ENCODE measurements at regions not wholly inside any gene's neighbourhood (a gene's known extent, or its start where the extent isn't known, plus 50 kb on each side); places are given as distances from the start of the nearest gene placed in this dataset.

GRCh38 chr5:27312291-27312893 lies 274.0 kb upstream of the CDH9 start:
- DNase-seq (ENCODE audit: low read depth) = no peak

GRCh38 chr5:27311544-27311943 lies 273.2 kb upstream of the CDH9 start:
- no peak for DNase-seq (ENCODE audit: low read depth)

DNA sequence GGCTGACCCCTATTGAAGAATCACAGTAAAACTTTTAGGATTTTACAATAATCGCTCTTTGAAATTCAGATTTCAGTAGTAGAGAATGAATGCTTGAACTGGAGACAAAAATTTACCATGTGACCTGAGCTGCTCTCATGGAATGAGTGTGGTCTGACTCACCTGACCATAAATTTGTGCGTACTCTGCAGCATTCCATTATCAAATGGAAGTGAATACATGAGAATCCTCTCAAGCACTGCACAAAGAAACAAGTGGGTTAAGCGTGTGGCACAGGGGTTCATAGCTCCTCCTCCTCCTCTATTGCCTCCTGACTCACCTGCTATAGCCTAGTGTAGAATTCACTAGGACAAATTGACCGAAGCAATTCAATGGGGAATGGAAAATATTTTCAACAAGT lies 269.8 kb upstream of the CDH9 start:
- no peak for DNase-seq (ENCODE audit: low read depth)

- DNase-seq (ENCODE audit: low read depth) = no peak
Observed at GRCh38 chr5:27290172-27290571, 251.8 kb upstream of the CDH9 start.

DNA sequence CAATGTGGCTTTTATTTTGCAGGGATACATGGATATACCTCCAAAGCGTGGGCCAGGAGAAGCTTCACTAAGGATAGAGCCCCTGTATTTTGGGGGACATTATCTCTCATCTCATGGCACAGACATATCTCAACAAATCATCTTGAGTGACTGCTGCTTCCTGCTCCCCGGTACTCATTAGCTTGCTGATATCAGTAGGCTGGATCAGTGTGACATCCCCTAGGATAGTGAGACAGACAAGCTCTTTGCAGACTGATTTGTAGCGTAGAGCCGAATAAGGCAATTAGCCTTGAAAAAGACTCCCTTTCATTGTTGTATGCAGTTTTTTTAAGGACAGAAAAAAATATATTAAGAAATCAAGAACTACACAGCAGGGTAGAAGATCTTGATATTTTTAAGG lies 237.7 kb upstream of the CDH9 start:
- no peak for DNase-seq (ENCODE audit: low read depth)

GRCh38 chr5:27275345-27275744 lies 237.0 kb upstream of the CDH9 start:
- no peak for DNase-seq (ENCODE audit: low read depth)

DNA sequence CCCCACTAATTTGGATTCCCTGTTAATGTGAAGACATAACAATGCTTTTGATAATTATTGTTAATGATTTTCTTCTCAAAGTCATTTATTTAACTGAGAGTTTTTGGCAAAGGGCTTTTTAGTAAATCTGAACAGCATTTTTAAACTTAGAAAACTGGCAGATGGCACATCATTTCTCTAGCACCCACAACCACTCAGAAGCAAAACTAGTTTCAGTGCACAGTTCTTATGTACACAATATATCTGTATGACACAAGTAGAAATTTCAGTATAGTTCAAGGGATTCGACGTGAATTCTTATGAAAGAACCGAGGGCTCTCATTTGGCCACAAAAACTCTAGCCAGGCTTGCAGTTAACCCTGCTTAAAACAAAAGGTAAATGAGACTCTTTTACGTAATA lies 231.4 kb upstream of the CDH9 start:
- no peak for DNase-seq (ENCODE audit: low read depth)

DNA sequence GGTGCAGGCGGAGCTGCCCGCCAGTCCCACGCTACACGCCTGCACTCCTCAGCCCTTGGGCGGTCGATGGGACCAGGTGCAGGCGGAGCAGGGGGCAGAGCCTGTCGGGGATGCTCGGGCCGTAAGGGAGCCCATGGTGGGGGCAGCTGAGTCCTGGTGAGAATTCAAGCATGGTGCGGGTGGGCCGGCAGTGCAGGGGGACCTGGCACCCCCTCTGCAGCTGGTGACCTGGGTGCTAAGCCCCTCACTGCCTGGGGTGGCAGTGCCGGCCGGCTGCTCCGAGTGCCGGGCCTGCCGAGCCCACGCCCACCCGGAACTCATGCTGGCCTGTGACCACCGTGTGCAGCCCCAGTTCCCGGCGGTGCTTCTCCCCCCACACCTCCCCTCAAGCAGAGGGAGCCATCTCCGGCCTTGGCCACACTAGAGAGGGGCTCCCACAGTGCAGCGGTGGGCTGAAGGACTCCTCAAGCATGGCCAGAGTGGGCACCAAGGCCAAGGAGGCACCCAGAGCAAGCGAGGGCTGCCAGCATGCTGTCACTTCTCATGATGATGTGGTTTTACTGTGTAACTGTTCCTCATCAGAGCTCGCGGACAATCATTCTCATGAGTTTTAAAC lies 228.9 kb upstream of the CDH9 start:
- DNase-seq (ENCODE audit: low read depth) = no peak

GRCh38 chr5:27266184-27266583 lies 227.8 kb upstream of the CDH9 start:
- peak; percentile 14 for DNase-seq (ENCODE audit: low read depth)

DNA sequence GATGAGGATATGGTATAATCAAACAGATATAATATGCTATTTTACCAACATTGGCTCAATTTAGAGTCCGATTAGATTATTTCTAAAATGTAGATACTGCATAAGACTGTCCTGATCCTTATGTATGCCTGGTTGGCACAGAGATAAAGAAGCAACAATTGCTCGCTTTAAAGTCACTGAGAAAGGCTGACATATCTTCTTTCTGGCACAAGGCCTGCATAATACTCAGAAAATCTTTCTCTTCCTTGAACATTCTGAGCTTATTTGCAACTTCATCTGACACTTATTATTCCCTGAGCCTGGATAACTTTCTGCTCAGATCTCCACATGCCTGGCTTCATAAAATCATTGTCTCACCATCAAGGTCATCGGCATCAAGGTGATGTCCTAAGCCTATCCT lies 219.3 kb upstream of the CDH9 start:
- no peak for DNase-seq (ENCODE audit: low read depth)

GRCh38 chr5:27252911-27253310 lies 214.5 kb upstream of the CDH9 start:
- no peak for DNase-seq (ENCODE audit: low read depth)

DNA sequence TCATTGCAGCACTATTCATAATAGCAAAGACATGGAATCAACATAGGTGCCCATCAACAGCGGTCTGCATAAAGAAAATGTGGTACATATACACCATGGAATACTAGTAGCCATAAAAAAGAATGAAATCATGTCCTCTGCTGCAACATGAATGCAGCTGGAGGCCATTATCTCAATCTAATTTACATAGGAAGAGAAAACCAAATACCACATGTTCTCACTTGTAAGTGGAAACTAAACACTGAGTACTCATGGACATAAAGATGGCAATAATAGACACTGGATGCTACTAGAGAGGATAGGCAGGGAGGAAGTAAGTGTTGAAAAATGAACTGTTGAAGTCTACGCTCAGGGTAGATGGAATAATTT lies 203.9 kb upstream of the CDH9 start:
- no peak for DNase-seq (ENCODE audit: low read depth)

DNA sequence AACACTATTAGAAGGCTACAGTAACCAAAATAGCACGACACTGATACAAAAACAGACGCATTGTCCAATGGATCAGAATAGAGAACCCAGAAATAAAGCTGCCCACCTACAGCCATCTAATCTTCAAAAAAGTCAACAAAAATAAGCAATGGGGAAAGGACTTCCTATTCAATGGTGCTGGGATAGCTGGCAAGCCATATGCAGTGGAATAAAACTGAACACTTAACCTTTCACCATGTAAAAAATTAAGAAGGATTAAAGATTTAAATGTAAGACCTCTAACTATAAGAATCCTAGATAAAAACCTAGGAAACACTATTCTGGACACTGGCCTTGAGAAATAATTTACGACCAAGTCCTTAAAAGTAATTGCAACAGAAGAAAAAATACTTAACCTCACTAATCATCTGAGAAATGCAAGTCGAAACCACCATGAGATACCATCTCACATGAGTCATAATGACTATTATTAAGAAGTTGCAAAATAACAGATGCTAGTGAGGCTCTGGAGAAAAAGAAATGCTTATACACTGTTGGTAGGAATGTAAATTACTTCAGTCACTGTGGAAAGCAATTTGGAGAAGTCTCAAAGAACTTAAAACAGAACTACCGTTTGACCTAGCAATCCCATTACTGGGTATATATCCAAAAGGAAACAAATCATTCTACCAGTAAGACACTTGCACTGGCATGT lies 203.3 kb upstream of the CDH9 start:
- no peak for DNase-seq (ENCODE audit: low read depth)

DNA sequence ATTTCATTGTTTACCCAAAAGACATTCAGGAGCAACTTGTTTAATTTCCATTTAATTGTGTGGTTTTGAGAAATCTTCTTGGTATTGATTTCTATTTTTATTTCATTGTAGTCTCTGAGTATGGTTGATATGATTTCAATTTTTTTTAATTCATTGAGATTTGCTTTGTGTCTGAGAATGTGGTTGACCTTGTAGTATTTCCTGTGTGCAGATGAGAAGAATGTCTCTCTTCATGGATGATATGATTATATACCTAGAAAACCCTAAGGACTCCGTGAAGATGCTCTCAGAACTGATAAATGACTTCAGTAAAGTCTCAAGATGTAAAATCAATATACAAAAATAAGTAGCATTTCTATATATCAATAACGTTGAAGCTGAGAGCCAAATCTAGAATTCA lies 202.4 kb upstream of the CDH9 start:
- no peak for DNase-seq (ENCODE audit: low read depth)

DNA sequence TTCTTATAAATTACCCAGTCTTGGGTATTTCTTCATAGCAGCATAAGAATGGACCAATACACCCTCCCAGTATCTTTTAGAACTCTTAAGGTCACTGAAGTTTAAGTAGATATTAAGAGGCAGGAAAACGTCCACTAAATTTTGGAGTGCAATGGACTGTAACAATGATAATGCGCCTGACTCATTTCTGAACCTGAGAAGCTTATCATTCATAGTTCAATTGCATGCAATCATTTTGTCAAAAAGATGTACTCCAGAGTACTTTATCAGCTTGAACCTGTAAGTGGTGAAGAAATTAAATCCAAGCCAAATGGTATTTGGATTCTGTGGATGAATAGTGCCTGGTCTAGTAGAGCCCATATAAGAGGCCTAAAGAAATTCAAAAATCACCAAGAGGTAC lies 196.5 kb upstream of the CDH9 start:
- DNase-seq (ENCODE audit: low read depth) = no peak

GRCh38 chr5:27221410-27221809 lies 183.0 kb upstream of the CDH9 start:
- no peak for DNase-seq (ENCODE audit: low read depth)

GRCh38 chr5:27220752-27221151 lies 182.4 kb upstream of the CDH9 start:
- no peak for DNase-seq (ENCODE audit: low read depth)

DNA sequence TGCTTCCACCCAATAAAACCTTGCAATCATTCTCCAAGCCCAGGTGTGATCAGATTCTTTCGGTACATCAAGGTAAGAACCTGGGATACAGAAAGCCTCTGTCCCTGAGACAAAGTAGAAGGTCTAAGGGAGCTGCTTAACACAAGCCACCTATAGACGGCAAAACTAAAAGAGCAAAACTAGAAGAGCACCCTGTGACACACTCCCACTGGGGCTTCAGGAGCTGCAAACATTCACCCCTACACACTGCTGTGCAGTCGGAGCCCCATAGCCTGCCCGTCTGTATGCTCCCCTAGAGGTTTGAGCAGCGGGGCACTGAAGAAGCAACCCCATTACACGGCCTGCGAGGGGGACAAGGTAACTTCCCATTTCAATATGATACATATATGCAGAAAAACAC lies 179.6 kb upstream of the CDH9 start:
- DNase-seq (ENCODE audit: low read depth) = no peak

DNA sequence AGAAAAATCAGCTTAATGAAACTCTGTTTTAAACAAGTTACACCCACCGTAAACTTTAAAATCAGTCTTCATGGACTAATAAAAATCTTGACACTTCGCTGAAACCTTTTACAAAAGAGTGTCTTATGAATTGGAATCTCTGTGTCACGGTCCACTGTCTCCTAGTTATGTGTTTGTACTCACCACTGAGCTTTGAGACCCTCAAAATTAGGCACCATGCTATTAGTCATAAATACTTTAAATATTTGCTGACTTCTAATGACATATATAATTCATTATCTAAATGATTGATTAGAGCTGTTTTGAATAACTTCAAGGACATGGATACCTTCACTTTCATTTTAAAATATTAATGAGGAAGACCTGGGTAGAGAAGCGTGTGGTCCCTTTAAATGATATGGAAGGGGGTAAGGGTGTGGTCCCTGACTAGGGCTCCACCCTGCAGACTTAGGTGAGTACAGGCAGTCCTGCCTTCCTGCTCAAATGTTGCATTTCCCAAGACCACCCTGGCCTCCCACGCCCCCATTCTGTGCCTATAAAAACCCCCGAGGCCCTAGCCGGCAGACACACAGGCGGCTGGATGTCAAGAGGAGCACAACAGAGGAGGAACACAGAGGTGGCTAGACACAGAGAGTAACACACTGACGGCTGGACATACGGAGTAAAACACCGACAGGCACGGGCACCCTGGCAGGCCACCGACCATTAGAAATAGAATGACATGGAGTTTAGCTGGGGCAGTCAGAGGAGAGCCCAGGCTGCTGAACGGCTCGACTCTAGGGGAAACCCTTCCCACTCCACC lies 179.0 kb upstream of the CDH9 start:
- DNase-seq (ENCODE audit: low read depth) = no peak

DNA sequence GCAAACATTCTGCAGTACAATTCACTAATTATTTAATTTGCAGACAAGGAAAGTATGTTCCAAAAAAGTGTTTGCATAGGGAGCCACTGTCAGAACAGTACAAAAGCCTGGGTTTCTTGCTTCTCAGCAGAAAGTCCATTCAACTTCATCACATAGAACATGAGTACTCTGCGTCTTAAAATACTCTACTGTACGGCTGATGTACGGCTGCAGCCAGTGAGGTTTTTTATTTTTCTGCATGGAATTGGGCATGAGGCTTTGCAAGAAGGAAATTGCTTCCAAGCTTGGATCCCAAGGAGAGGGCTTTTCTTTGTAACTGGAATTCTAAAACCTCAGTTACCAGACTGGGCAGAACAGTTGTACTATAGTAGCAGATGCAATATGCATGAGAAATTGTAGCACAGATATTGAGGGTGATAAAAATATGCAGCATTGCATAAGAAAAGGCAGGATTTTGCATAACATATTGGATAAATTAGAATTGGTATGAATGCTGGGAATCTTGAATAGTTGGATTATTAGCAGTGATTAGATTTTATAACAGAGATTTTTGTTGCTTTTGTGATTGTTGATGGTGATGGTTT lies 178.1 kb upstream of the CDH9 start:
- no peak for DNase-seq (ENCODE audit: low read depth)

GRCh38 chr5:27208051-27208450 lies 169.7 kb upstream of the CDH9 start:
- DNase-seq (ENCODE audit: low read depth) = no peak

DNA sequence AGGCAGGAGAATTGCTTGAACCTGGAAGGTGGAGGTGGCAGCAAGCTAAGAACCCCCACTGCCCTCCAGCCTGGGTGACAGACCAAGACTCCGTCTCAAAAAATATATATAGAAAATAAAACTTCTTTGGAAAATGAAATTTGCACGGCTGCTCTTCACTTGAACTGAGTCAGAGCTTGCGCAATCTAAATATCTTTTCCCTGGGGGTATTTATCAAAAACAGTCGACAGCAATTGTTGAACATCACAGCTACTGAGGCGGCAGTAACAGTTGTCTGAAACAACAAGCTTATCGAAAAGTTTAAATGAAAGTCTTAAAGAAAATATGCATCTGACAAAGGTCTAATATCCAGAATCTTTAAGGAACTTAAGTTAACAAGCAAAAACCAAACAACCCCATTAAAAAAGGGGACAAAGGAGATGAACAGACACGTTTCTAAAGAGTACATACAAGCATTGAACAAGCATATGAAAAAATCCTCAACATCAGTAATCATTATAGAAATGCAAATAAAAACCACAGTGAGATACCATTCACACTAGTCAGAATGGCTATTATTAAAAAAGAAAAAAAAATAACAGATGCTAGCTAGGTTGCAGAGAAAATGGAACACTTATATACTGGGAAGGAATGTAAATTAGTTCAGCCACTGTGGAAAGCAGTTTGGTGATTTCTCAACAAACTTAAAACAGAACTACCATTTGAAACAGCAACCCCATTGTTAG lies 153.6 kb upstream of the CDH9 start:
- DNase-seq (ENCODE audit: low read depth) = no peak
